ENCODE measurements at regions not wholly inside any gene's neighbourhood (a gene's known extent, or its start where the extent isn't known, plus 50 kb on each side); places are given as distances from the start of the nearest gene placed in this dataset.

DNA sequence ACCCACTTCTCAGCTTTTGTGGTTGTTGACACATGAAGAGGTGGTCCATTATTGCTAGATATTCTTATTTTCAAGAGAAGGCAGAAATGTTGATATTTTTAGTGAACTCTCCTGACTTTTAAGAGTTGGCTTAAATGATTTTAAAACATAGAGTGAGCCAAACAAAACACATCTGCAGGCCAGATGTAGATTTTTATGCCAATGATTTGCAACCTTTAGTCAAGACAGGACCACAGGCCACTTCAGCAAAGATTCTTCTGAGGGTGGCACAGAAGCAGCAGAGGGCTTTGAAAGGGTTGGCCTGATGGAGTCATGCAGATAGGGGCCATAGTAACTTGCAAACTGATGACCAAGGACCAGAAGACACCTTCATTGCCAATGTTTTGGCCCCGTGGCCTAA, 276.5 kb upstream of the P2RY1 start:
- TF ChIP-seq, protein P1, sequence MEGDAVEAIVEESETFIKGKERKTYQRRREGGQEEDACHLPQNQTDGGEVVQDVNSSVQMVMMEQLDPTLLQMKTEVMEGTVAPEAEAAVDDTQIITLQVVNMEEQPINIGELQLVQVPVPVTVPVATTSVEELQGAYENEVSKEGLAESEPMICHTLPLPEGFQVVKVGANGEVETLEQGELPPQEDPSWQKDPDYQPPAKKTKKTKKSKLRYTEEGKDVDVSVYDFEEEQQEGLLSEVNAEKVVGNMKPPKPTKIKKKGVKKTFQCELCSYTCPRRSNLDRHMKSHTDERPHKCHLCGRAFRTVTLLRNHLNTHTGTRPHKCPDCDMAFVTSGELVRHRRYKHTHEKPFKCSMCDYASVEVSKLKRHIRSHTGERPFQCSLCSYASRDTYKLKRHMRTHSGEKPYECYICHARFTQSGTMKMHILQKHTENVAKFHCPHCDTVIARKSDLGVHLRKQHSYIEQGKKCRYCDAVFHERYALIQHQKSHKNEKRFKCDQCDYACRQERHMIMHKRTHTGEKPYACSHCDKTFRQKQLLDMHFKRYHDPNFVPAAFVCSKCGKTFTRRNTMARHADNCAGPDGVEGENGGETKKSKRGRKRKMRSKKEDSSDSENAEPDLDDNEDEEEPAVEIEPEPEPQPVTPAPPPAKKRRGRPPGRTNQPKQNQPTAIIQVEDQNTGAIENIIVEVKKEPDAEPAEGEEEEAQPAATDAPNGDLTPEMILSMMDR (IDR thresholded peaks at IDR 0.05; ENCODE audit: insufficient read depth, low read length): no peak
- TF ChIP-seq GABPA (IDR thresholded peaks at IDR 0.05; ENCODE audit: low read depth) (no peak), POLR2AphosphoS5 (IDR thresholded peaks at IDR 0.05; ENCODE audit: low read depth) (no peak), SPI1 (IDR thresholded peaks at IDR 0.05; ENCODE audit: borderline replicate concordance, low read depth) (no peak)
- TF ChIP-seq, protein P2, sequence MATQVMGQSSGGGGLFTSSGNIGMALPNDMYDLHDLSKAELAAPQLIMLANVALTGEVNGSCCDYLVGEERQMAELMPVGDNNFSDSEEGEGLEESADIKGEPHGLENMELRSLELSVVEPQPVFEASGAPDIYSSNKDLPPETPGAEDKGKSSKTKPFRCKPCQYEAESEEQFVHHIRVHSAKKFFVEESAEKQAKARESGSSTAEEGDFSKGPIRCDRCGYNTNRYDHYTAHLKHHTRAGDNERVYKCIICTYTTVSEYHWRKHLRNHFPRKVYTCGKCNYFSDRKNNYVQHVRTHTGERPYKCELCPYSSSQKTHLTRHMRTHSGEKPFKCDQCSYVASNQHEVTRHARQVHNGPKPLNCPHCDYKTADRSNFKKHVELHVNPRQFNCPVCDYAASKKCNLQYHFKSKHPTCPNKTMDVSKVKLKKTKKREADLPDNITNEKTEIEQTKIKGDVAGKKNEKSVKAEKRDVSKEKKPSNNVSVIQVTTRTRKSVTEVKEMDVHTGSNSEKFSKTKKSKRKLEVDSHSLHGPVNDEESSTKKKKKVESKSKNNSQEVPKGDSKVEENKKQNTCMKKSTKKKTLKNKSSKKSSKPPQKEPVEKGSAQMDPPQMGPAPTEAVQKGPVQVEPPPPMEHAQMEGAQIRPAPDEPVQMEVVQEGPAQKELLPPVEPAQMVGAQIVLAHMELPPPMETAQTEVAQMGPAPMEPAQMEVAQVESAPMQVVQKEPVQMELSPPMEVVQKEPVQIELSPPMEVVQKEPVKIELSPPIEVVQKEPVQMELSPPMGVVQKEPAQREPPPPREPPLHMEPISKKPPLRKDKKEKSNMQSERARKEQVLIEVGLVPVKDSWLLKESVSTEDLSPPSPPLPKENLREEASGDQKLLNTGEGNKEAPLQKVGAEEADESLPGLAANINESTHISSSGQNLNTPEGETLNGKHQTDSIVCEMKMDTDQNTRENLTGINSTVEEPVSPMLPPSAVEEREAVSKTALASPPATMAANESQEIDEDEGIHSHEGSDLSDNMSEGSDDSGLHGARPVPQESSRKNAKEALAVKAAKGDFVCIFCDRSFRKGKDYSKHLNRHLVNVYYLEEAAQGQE (IDR thresholded peaks at IDR 0.05; ENCODE audit: insufficient replicate concordance, low read depth): no peak
